DMS53 treated with DMSO at 0.1 percent for 48 hours (cell line): ENCODE measurements at regions not wholly inside any gene's neighbourhood (a gene's known extent, or its start where the extent isn't known, plus 50 kb on each side); places are given as distances from the start of the nearest gene placed in this dataset.

Experiments used
- DNase-seq: peaks from one replicate; lab custom pipeline; 2025; ENCODE audit not compliant: unreplicated experiment; lab: John Stamatoyannopoulos, UW

DNA sequence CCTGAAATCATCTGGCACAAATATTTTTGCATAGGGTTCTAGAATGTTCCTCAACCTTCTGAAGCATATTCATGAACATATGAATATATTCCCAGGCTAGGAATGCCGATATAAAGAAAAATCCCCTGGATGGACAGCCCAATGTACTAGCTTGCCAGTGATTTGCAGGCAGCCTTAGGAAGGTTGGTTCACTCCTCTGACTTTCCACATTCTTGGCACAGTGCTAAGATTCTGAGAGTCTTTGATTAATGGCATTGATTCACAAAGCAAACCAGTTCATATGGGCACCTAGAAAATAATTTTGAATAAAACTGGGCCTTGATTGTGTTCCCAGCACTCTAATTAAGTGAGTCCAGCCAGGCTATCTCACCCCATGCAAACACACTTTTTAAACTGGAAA lies 56.9 kb upstream of the ENPP4 start:
- DNase-seq, result no peak

DNA sequence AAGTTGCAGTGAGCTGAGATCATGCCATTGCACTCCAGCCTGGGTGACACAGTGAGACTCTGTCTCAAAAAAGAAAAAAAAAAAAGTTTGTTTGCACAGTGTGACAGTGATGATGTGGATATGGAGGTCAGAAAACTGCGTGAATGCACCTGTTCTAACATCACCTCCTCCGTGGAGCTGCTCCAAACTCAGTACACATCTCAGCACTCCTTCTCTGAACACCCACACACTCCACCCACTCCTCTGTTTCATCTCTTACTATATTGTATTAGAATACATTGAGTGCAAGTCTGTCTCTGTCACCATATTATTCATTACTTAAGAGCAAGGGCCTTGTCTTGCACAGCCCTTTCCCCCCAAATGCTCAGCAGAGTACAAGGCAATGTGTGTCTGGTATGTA lies 51.5 kb upstream of the ENPP4 start:
- DNase-seq, result peak; percentile 29

DNA sequence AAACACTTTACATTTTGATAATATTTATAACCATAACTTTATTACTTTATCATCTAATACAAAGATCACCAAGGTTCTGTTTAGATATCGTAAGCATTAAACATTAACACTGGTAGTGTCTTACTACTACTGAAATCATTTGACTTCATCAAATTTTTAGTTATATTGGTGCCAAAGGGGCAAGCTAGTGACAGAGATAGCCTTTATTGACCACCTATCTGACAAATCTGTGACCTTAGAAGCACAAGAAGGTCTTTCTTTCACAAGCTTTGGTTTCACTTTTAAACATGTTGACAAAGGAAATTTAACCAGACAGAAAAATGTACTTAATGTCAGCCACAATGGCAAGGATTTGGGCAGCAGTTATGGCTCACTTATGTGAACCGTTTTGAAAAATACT lies 50.7 kb upstream of the ENPP4 start:
- DNase-seq, result no peak
